Right atrium auricular region (tissue), 2 donors: ENCODE measurements at regions not wholly inside any gene's neighbourhood (a gene's known extent, or its start where the extent isn't known, plus 50 kb on each side); places are given as distances from the start of the nearest gene placed in this dataset.
A peak's percentile ranks its signal among the peaks of the same experiment; 100 is the strongest.
"Not testable (repeated sequence)": the region's sequence is repeated elsewhere in the genome, so short reads cannot be mapped to it uniquely, and the experiment has no call there.

Experiments
- DNase-seq: peaks from one replicate; pipeline ENCODE4 v3.0.0-alpha.2; 2019; ENCODE audit warnings: low spot score
- H3K27ac ChIP-seq, 2 donors: fragments of 200-600 bp; sonication (generic); 1 replicate in 1 of 2; 2 replicates in 1 of 2; pipeline ENCODE4 v1.5.1; 2016 to 2019
- H3K27me3 ChIP-seq, 2 donors: fragments of 200-600 bp; sonication (generic); one replicate each; pipeline versions ENCODE4 v1.5.1 to v1.6.0; 2017 to 2019
- H3K36me3 ChIP-seq: fragments of 200-600 bp; sonication (generic); one replicate; pipeline ENCODE4 v1.5.1; 2016
- H3K4me1 ChIP-seq, 2 donors: fragments of 200-600 bp; sonication (generic); one replicate each; pipeline versions ENCODE4 v1.5.1 to v1.6.0; 2017 to 2019
- H3K4me3 ChIP-seq, 2 donors: fragments of 200-600 bp; sonication (generic); 1 replicate in 1 of 2; 2 replicates in 1 of 2; pipeline ENCODE4 v1.5.1; 2017 to 2019; ENCODE audit warnings: mild to moderate bottlenecking in 1 of 2, moderate library complexity in 1 of 2
- H3K9me3 ChIP-seq, 2 donors: fragments of 200-600 bp; sonication (generic); one replicate each; pipeline ENCODE4 v1.5.1; 2019

DNA sequence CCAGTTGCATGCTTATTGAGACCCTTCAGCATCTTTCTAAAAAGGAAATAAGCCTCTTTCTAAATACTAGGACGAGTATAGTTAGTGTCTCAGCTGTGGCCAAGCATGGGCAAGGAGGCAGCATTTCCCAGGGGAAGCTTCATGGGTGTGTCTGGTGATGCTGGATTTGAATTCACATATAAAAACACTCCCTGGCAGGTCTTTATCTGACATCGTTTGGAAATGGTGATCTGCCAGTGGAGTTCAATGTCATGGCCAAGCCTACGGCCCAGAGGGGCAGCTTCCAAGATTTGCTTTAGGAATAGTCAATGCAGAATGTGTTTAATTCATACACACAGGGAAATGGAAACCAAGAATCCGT is 94.7 kb downstream of the SRGAP2 start:
- DNase-seq, H3K27ac ChIP-seq, H3K9me3 ChIP-seq, H3K36me3 ChIP-seq, H3K27me3 ChIP-seq, H3K4me3 ChIP-seq, H3K4me1 ChIP-seq: not testable (repeated sequence)

DNA sequence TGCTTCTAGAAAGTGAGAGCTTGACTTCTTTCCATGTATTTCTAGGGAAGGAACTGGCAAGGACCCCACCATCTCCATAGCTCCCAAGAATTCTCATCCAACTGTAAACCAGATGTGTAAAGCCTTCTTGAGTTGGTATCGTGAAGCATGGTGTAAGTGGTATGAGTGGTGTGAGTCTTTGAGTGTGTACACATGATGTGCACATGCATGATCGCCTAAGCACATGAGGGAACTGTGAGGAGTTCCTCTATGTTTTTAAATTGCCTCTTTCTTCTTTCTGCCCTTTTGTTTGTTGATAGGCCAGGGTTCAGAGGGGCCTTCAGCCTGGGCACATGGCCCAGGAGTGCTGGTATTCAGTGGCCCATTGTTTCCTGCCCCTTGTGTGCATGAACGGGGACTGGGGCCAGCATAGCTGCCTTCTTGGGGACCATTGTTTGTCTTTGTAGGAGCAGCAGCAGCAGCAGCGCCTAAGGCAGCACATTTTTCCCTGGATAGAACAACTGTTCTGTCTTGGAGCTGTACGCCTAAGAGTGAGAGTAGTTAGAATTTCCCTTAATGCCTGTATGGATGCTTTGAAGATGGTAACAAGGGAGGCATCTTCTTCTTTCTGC is 95.9 kb downstream of the SRGAP2 start:
- not testable (repeated sequence) for H3K9me3 ChIP-seq, H3K27ac ChIP-seq, H3K27me3 ChIP-seq, H3K36me3 ChIP-seq, H3K4me1 ChIP-seq, H3K4me3 ChIP-seq, DNase-seq

DNA sequence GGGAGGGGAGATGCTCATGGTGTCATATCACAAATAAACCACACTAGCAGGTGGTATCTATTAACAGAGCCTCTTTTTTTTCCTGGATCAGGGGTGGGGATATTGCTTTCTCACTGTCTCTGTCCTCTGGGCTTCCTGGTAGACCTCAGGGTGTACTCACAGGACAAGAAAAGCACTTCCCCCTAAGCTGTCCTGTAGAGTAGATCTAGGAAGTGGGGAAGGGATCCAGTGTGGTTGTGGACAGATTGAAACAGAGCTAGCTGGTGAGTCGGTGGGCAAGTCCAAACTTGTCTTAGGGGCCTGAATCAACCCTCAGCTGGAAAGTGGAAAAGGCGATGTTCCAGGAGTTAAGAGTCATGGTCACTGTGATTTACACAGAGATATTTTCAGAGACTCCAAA is 96.6 kb downstream of the SRGAP2 start:
- not testable (repeated sequence) for DNase-seq, H3K4me1 ChIP-seq, H3K27me3 ChIP-seq, H3K9me3 ChIP-seq, H3K4me3 ChIP-seq, H3K27ac ChIP-seq, H3K36me3 ChIP-seq

DNA sequence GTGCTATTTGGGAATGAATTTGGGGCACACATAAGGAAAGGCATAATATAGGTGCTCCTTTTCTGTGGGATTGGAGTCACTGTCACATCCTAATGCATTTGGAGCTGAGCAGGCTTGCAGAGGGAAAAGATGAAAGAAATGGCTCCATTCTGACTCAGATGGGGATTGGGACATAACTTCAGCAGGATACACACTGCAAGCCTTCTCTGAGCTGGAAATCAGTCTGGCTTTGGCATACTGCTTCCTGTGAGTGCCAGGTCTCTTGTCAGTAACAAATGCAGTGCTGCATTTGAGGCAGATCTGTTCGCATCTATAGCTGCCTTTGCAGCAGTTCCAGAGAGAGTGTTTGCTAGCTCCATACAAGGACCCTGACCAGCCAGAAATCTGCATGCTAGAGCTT is 98.7 kb downstream of the SRGAP2 start:
- H3K4me3 ChIP-seq, H3K4me1 ChIP-seq, DNase-seq, H3K36me3 ChIP-seq, H3K27me3 ChIP-seq, H3K27ac ChIP-seq, H3K9me3 ChIP-seq: not testable (repeated sequence)

DNA sequence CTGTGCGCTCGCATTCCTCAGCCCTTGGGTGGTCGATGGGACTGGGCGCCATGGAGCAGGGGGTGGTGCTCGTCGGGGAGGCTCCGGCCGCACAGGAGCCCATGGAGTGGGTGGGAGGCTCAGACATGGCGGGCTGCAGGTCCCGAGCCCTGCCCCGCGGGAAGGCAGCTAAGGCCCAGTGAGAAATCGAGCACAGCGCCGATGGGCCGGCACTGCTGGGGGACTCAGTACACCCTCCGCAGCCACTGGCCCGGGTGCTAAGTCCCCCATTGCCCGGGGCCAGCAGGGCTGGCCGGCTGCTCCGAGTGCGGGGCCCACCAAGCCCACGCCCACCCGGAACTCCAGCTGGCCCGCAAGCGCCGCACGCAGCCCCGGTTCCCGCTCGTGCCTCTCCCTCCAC is 104.1 kb downstream of the SRGAP2 start:
- H3K27ac ChIP-seq, H3K4me3 ChIP-seq, DNase-seq, H3K27me3 ChIP-seq, H3K9me3 ChIP-seq, H3K4me1 ChIP-seq, H3K36me3 ChIP-seq: not testable (repeated sequence)

DNA sequence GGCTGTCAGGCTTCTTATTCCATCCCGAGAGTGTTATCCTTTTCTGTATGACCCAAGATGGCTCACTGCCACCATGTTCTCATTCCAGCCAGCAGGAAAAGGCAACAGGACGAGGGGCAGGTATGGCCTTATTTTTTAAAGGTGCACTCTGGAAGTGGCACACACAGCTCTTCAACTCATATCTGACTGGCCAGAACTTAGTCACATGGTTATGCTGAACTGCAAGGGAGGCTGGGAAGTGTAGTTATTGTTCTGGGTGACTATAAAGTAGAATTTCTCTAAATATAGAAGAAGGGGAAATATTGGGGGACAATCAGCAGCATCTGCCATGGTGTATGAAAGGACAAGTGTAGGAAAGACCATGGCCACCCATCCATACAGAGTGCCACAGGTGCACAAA is 107.6 kb downstream of the SRGAP2 start:
- H3K36me3 ChIP-seq, H3K9me3 ChIP-seq, H3K4me1 ChIP-seq, DNase-seq, H3K27ac ChIP-seq, H3K27me3 ChIP-seq, H3K4me3 ChIP-seq: not testable (repeated sequence)

DNA sequence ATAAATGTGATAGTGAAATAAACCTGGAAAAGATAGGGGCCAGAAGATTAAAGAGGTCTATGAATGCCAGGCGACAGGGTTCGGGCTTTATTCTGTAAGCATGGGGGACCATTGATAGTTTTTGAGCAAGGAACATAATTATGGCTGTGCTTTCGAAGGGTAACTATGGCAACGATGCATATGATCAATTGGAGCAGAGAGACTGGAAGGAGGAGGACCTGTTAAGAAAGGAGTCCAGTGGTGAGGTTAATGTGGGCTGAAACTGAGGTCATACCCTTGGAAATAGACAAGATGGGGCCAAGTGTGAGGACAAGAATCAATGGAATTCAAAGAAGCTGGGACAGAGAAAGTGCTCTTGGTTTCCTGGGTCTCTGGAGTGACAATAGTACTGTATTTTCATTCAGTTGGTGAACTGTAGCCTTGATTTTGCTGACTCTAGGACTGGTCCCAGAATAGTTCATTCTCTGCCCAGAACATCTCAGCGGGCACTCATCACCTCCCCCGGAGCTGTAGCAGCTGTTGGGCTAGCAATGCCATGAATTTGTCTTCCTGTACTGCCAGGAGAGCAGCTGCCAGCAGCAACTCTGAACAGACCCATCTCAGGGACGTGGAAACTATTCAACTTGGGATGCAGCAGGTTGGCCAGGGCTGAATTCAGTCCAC is 108.4 kb downstream of the SRGAP2 start:
- H3K36me3 ChIP-seq, H3K4me1 ChIP-seq, H3K4me3 ChIP-seq, H3K9me3 ChIP-seq, H3K27ac ChIP-seq, H3K27me3 ChIP-seq: not testable (repeated sequence)
- peak; percentile 59 for DNase-seq

DNA sequence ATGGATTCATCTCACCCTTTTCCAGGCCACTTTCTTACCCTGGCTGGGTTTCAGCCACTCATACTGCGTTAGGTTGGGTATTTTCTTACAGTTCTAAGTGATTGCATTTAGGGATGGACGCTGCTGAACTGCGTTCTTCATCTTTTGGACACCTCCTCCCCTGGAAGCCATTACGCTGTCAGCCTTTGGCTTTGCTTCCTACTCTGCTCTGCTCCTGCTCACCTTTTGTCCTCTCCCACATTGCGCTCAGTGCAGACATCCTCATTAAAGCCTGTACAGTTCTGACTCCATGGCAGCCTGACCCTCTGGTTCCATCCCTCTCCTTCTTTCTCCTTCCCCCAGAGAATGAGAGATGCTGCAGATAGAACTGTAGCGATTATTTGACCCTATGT is 108.9 kb downstream of the SRGAP2 start:
- H3K27ac ChIP-seq, H3K4me3 ChIP-seq, H3K9me3 ChIP-seq, H3K27me3 ChIP-seq, H3K36me3 ChIP-seq, DNase-seq, H3K4me1 ChIP-seq: not testable (repeated sequence)

DNA sequence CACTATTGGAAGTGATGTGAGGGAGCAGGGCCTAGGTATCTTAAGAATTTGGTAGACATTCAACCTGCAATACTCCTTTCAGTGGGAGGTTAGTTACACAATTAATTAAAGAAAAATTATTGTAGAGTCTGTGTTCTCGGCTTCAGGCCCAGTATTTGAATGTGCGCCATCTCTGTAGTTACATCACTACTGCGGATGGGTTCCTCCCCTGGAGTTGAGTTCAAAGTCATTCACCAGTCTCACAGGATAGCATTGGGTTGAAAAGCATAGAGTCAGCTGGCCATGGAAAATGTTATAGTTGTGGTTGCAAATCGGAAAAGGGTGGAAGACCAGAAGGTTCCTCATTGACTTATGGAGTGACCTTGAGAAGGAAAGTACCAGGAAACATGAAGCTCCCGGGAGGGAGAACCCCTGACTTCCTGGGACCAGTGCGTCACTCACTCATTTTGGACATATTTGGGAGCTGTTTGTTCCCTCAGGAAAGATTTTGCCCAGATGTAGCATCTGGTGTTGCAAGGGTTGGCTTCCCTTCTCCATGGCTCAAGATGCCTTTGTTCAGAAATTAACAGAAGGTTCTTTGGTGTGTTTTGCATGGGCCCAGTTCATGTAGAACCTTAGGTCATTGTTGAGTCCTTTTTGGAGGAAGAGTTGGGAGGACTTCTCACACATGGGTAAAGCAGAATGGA is 111.8 kb downstream of the SRGAP2 start:
- H3K9me3 ChIP-seq, H3K4me3 ChIP-seq, H3K27me3 ChIP-seq, H3K4me1 ChIP-seq, H3K27ac ChIP-seq, H3K36me3 ChIP-seq, DNase-seq: not testable (repeated sequence)

DNA sequence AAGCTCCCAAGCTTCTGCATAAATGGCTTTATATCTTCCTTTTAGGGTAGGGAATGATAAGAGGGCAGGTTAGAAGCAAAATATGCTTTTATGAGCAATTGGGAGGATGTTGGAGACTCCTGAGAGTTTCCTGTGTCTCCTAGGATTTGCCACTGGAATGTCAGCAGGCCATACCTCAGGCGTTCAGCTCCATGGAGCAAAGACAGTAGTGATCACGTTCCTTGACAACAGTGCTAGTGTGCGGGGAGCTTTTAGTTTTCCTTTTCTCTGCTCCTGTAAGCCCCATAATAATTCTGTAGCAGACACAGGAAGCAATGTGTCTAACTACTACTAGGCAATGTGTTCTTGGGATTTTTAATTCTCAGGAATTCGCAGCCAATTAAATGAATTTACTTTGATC is 113.6 kb downstream of the SRGAP2 start:
- not testable (repeated sequence) for H3K36me3 ChIP-seq, H3K4me1 ChIP-seq, H3K27ac ChIP-seq, H3K4me3 ChIP-seq, DNase-seq, H3K9me3 ChIP-seq, H3K27me3 ChIP-seq

DNA sequence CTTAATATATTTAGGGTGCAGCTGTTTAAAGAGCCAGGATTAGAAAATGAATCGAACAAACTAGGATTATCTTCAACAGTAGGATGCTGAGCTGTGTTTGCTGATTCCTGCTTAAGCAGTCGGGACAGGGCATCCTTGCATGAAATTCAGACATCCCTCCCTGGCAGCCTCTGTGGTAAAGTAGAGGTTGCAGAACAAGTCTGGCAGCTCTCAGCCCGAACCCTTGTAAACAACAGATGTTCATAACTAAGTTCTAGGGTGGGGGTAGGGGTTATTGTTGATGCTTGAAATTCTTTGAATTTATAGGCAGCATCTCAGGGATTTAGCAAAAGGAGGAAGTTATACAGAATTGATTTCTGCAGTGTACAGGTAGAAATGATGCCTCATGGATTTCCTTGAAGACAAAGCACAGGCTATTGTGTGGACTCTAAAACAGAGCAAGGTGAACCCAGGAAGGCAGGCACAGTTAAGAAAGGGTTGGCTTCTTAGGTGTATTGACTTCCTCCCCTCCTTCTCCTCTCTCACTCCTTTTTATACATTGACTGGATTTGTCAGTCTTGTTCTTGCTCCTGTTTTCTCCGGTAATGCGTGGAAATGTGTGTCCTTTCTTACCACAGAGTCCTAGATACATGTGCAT is 114.7 kb downstream of the SRGAP2 start:
- H3K4me3 ChIP-seq, DNase-seq, H3K36me3 ChIP-seq, H3K27ac ChIP-seq, H3K9me3 ChIP-seq, H3K4me1 ChIP-seq, H3K27me3 ChIP-seq: not testable (repeated sequence)

DNA sequence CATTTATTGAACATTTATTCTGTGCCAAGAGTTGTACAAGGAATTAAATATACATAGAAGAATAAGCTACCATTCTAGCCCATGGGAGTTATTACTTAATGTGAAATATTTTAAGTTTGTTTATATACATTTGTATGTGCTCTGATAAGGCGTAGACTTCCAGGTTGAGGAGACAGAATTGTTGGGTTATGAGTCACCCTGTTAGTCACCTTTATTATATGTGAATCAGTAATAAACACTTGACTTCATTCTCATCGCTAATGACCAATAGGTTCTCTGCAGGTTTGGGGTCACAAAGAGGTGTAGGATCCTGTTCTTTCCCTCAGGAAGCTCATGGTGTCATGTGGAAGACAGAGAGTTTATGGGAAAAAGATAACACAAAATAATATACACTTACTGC is 116.9 kb downstream of the SRGAP2 start:
- not testable (repeated sequence) for H3K4me1 ChIP-seq

DNA sequence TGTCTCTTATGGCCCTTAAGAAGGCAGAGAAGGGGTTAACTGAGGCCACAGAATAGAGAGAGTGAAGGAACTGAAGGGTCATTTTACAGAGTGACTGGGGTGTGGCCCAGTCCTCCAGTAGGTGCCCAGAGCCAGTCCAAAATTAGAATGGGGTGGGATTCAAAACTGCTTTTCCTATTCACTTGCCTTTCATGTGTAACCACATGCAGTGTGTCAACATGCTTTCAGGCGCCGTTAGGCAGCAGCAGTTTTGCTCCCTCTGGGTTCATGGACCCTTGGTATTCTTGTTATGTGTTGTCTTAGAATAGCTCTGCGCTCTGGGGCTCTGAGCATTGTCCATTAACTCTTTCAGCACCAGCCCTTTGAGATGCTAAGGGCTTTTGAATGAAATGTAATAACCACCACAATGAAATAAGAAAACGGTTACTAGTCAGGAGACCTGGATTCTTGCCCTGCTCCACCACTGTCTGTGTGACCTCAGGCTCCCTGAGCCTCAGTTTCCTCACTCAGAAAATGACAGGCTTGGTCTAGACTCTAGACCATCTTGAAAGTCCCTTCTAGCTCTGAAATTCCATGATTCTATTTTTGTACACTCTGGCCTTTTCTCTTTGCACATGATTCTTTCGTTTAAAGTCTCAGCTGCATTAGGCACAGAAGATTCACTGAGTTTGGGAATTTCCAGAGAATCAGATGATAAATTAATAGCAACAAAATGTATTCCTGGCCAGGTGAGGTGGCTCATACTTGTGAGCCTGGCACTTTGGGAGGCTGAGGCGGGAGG is 123.0 kb downstream of the SRGAP2 start:
- not testable (repeated sequence) for DNase-seq

More for the DNA sequence above, 116.9 kb downstream of the SRGAP2 start:
- H3K4me3 ChIP-seq, DNase-seq, H3K27me3 ChIP-seq, H3K27ac ChIP-seq, H3K9me3 ChIP-seq, H3K36me3 ChIP-seq: not testable (repeated sequence)

DNA sequence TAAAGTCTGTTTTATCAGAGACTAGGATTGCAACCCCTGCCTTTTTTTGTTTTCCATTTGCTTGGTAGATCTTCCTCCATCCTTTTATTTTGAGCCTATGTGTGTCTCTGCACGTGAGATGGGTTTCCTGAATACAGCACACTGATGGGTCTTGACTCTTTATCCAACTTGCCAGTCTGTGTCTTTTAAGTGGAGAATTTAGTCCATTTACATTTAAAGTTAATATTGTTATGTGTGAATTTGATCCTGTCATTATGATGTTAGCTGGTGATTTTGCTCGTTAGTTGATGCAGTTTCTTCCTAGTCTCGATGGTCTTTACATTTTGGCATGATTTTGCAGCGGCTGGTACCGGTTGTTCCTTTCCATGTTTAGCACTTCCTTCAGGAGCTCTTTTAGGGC is 128.3 kb downstream of the SRGAP2 start:
- H3K27ac ChIP-seq, H3K4me3 ChIP-seq, H3K36me3 ChIP-seq, DNase-seq, H3K9me3 ChIP-seq, H3K4me1 ChIP-seq, H3K27me3 ChIP-seq: not testable (repeated sequence)

More for the DNA sequence above, 123.0 kb downstream of the SRGAP2 start:
- H3K27me3 ChIP-seq, H3K9me3 ChIP-seq, H3K4me1 ChIP-seq, H3K4me3 ChIP-seq, H3K27ac ChIP-seq, H3K36me3 ChIP-seq: not testable (repeated sequence)
